ENCODE measurements at regions not wholly inside any gene's neighbourhood (a gene's known extent, or its start where the extent isn't known, plus 50 kb on each side); places are given as distances from the start of the nearest gene placed in this dataset.

- DNase-seq (ENCODE audit: insufficient read length, low spot score) = no peak
- FAIRE-seq = peak; percentile 99
Observed at GRCh38 chr14:61940666-61941420, 178.6 kb downstream of the SNAPC1 start.

- DNase-seq (ENCODE audit: insufficient read length, low spot score) = no peak
- no peak for FAIRE-seq
Observed at GRCh38 chr14:61941421-61942150, 179.4 kb downstream of the SNAPC1 start.

GRCh38 chr14:61948376-61948775 lies 186.2 kb downstream of the SNAPC1 start:
- no peak for FAIRE-seq
- DNase-seq (ENCODE audit: insufficient read length, low spot score) = no peak

- DNase-seq (ENCODE audit: insufficient read length, low spot score) (no peak), FAIRE-seq (no peak)
Observed at GRCh38 chr14:61950340-61950739, 188.1 kb downstream of the SNAPC1 start.

GRCh38 chr14:61953602-61954001 lies 191.4 kb downstream of the SNAPC1 start:
- DNase-seq (ENCODE audit: insufficient read length, low spot score) (no peak), FAIRE-seq (peak; percentile 99)

- FAIRE-seq = no peak
Observed at GRCh38 chr14:61954306-61954705, 192.1 kb downstream of the SNAPC1 start.

GRCh38 chr14:61956517-61956916 lies 194.3 kb downstream of the SNAPC1 start:
- no peak for DNase-seq (ENCODE audit: insufficient read length, low spot score)
- no peak for FAIRE-seq

More at GRCh38 chr14:61954306-61954705, 192.1 kb downstream of the SNAPC1 start:
- DNase-seq (ENCODE audit: insufficient read length, low spot score) = no peak

GRCh38 chr14:61959348-61959747 lies 197.1 kb downstream of the SNAPC1 start:
- DNase-seq (ENCODE audit: insufficient read length, low spot score) = no peak
- FAIRE-seq = no peak

GRCh38 chr14:61961369-61961768 lies 199.1 kb downstream of the SNAPC1 start:
- FAIRE-seq = no peak
- no peak for DNase-seq (ENCODE audit: insufficient read length, low spot score)

GRCh38 chr14:61963926-61964325 lies 201.7 kb downstream of the SNAPC1 start:
- DNase-seq (ENCODE audit: insufficient read length, low spot score) = no peak
- FAIRE-seq = no peak

GRCh38 chr14:61965030-61965745 lies 203.0 kb downstream of the SNAPC1 start:
- DNase-seq (ENCODE audit: insufficient read length, low spot score) (peak; percentile 92), FAIRE-seq (peak; percentile 100)

GRCh38 chr14:61968207-61968606 lies 206.0 kb downstream of the SNAPC1 start:
- FAIRE-seq = peak; percentile 99
- DNase-seq (ENCODE audit: insufficient read length, low spot score) = no peak

GRCh38 chr14:61972711-61973110 lies 210.5 kb downstream of the SNAPC1 start:
- DNase-seq (ENCODE audit: insufficient read length, low spot score) (no peak), FAIRE-seq (no peak)

GRCh38 chr14:61973981-61974380 lies 211.8 kb downstream of the SNAPC1 start:
- DNase-seq (ENCODE audit: insufficient read length, low spot score) (peak; percentile 92), FAIRE-seq (no peak)

- DNase-seq (ENCODE audit: insufficient read length, low spot score) (no peak), FAIRE-seq (peak; percentile 97)
Observed at GRCh38 chr14:61977217-61977616, 215.0 kb downstream of the SNAPC1 start.

- FAIRE-seq (peak; percentile 93), DNase-seq (ENCODE audit: insufficient read length, low spot score) (no peak)
Observed at GRCh38 chr14:61988240-61988639, 226.0 kb downstream of the SNAPC1 start.

GRCh38 chr14:61992139-61992538 lies 229.9 kb downstream of the SNAPC1 start:
- FAIRE-seq = peak; percentile 98
- no peak for DNase-seq (ENCODE audit: insufficient read length, low spot score)

GRCh38 chr14:61992926-61993325 lies 230.7 kb downstream of the SNAPC1 start:
- peak; percentile 83 for FAIRE-seq
- no peak for DNase-seq (ENCODE audit: insufficient read length, low spot score)

GRCh38 chr14:61994589-61994988 lies 232.4 kb downstream of the SNAPC1 start:
- FAIRE-seq (peak; percentile 99), DNase-seq (ENCODE audit: insufficient read length, low spot score) (no peak)

GRCh38 chr14:61996753-61997152 lies 234.5 kb downstream of the SNAPC1 start:
- FAIRE-seq (no peak), DNase-seq (ENCODE audit: insufficient read length, low spot score) (no peak)

GRCh38 chr14:61997161-61997560 lies 234.9 kb downstream of the SNAPC1 start:
- peak; percentile 98 for FAIRE-seq
- DNase-seq (ENCODE audit: insufficient read length, low spot score) = no peak
